ENCODE measurements at regions not wholly inside any gene's neighbourhood (a gene's known extent, or its start where the extent isn't known, plus 50 kb on each side); places are given as distances from the start of the nearest gene placed in this dataset.

- TF ChIP-seq CTCF (IDR thresholded peaks at IDR 0.05; ENCODE audit: borderline replicate concordance, extremely low read depth, low read length, poor library complexity, severe bottlenecking) (no peak), EZH2 (IDR thresholded peaks at IDR 0.05; ENCODE audit: borderline replicate concordance, low read depth, low read length, severe bottlenecking) (no peak)
These were observed 327.0 kb upstream of the NR5A2 start for GRCh38 chr1:199700551-199700950.

Measured in DND-41 (cell line).